Endodermal cell (in vitro differentiated cells): ENCODE measurements at regions not wholly inside any gene's neighbourhood (a gene's known extent, or its start where the extent isn't known, plus 50 kb on each side); places are given as distances from the start of the nearest gene placed in this dataset.

Experiments
- DNase-seq: peaks from one replicate; pipeline ENCODE4 v3.0.0-alpha.2; 2017
- H3K27ac ChIP-seq: 2 replicates; pipeline ENCODE4 v1.5.1; 2013; ENCODE audit warnings: mild to moderate bottlenecking, low read depth, low read length, moderate library complexity
- H3K27me3 ChIP-seq: 2 replicates; pipeline ENCODE4 v1.6.1; 2013; ENCODE audit warnings: mild to moderate bottlenecking, low read length, moderate library complexity; ENCODE audit not compliant: insufficient read depth, control insufficient read depth, poor library complexity, severe bottlenecking
- H3K36me3 ChIP-seq: 2 replicates; pipeline ENCODE4 v1.7.0; 2013; ENCODE audit warnings: mild to moderate bottlenecking, low read length, moderate library complexity; ENCODE audit not compliant: control insufficient read depth, insufficient read depth
- H3K4me1 ChIP-seq: one replicate; pipeline ENCODE4 v1.7.0; 2013; ENCODE audit warnings: low read length; ENCODE audit not compliant: control insufficient read depth, insufficient read depth
- H3K4me3 ChIP-seq: 2 replicates; pipeline ENCODE4 v1.5.1; 2013; ENCODE audit warnings: mild to moderate bottlenecking, low read length, moderate library complexity
- H3K9ac ChIP-seq: 2 replicates; pipeline ENCODE4 v1.6.1; 2013; ENCODE audit warnings: mild to moderate bottlenecking, low read length, moderate library complexity; ENCODE audit not compliant: poor library complexity, severe bottlenecking; ENCODE audit errors: extremely low read depth
- H3K9me3 ChIP-seq: 2 replicates; pipeline ENCODE4 v1.6.1; 2013; ENCODE audit warnings: mild to moderate bottlenecking, low read length, moderate library complexity; ENCODE audit not compliant: control insufficient read depth
- H3K27ac Mint-ChIP-seq: 2 replicates; pipeline ENCODE4 v1.8.0; 2020; ENCODE audit warnings: mixed read lengths
- H3K27me3 Mint-ChIP-seq: 2 replicates; pipeline ENCODE4 v1.8.0; 2021; ENCODE audit warnings: mild to moderate bottlenecking, mixed read lengths; ENCODE audit not compliant: insufficient read depth
- H3K36me3 Mint-ChIP-seq: 2 replicates; pipeline ENCODE4 v1.8.0; 2020; ENCODE audit warnings: low read depth, mixed read lengths
- H3K4me1 Mint-ChIP-seq: 2 replicates; pipeline ENCODE4 v1.8.0; 2020; ENCODE audit warnings: mixed read lengths
- H3K4me3 Mint-ChIP-seq: 2 replicates; pipeline ENCODE4 v1.8.0; 2020; ENCODE audit warnings: mild to moderate bottlenecking, moderate library complexity, mixed read lengths
- H3K9me3 Mint-ChIP-seq: 2 replicates; pipeline ENCODE4 v1.8.0; 2020; ENCODE audit warnings: mild to moderate bottlenecking, mixed read lengths
- CTCF ChIP-seq: fragments of 200-600 bp; sonication (generic); conservative IDR thresholded peaks from 2 replicates; pipeline ENCODE4 v1.5.0; 2021; ENCODE audit warnings: antibody characterized with exemption, mild to moderate bottlenecking
- WGBS, 2 experiments: methylation state at CpG; one replicate each; pipeline versions ENCODE4 v1.1.5 to v1.1.7; 2013; ENCODE audit warnings: missing lambda C conversion rate in 2 of 2, mixed read lengths in 1 of 2; ENCODE audit not compliant: insufficient coverage in 1 of 2, insufficient read length in 1 of 2; 5-methylcytosine and 5-hydroxymethylcytosine counted together

GRCh38 chr5:23289162-23289561 is 218.2 kb upstream of the PRDM9 start:
- peaks cover 29% of the 10 kb centered on the region for H3K9me3 ChIP-seq
- WGBS, 2 experiments: 92 to 95% methylated on average over 2 of the region's 2 CpGs
- H3K27ac Mint-ChIP-seq: no peak overlapping the region
- peaks cover 19% of the 10 kb centered on the region for H3K27me3 Mint-ChIP-seq
- H3K27me3 ChIP-seq: peaks cover 7% of the 10 kb centered on the region
- no peaks in the 10 kb centered on the region for H3K36me3 Mint-ChIP-seq
- H3K4me3 ChIP-seq: no peak overlapping the region
- no peaks in the 10 kb centered on the region for H3K36me3 ChIP-seq
- DNase-seq: no peak
- H3K4me1 ChIP-seq: no peaks in the 10 kb centered on the region
- no peak overlapping the region for H3K9ac ChIP-seq
- H3K9me3 Mint-ChIP-seq: peaks cover 13% of the 10 kb centered on the region
- H3K27ac ChIP-seq: no peak overlapping the region
- no peak overlapping the region for H3K4me3 Mint-ChIP-seq
- H3K4me1 Mint-ChIP-seq: no peaks in the 10 kb centered on the region
- TF ChIP-seq CTCF: no peak

- H3K27me3 Mint-ChIP-seq: no peaks in the 10 kb centered on the region
- no peak for TF ChIP-seq CTCF
- H3K4me3 ChIP-seq: no peak overlapping the region
- no peaks in the 10 kb centered on the region for H3K9me3 Mint-ChIP-seq
- H3K27ac ChIP-seq: no peak overlapping the region
- H3K4me1 Mint-ChIP-seq: no peaks in the 10 kb centered on the region
- H3K9me3 ChIP-seq: no peaks in the 10 kb centered on the region
- no peak for DNase-seq
- H3K4me1 ChIP-seq: no peaks in the 10 kb centered on the region
- no peak overlapping the region for H3K4me3 Mint-ChIP-seq
- H3K36me3 Mint-ChIP-seq: no peaks in the 10 kb centered on the region
- H3K36me3 ChIP-seq: no peaks in the 10 kb centered on the region
- H3K9ac ChIP-seq: no peak overlapping the region
- H3K27ac Mint-ChIP-seq: no peak overlapping the region
- H3K27me3 ChIP-seq: no peaks in the 10 kb centered on the region
- 100% methylated on average over 2 of the region's 2 CpGs; no CpG with 5 or more reads in 1 of the 2 experiments for WGBS, 2 experiments
Measured at GRCh38 chr5:23284656-23285055, 222.8 kb upstream of the PRDM9 start.

GRCh38 chr5:23274171-23274570 is 233.2 kb upstream of the PRDM9 start:
- Histone ChIP-seq H3K27me3 (no peaks in the 10 kb centered on the region), H3K9me3 (no peaks in the 10 kb centered on the region), H3K36me3 (no peaks in the 10 kb centered on the region), H3K9ac (no peak overlapping the region), H3K4me1 (no peaks in the 10 kb centered on the region), H3K27ac (no peak overlapping the region), H3K4me3 (no peak overlapping the region)
- Mint-ChIP-seq H3K36me3 (no peaks in the 10 kb centered on the region), H3K4me3 (no peak overlapping the region), H3K9me3 (no peaks in the 10 kb centered on the region), H3K27ac (no peak overlapping the region), H3K4me1 (no peaks in the 10 kb centered on the region), H3K27me3 (no peaks in the 10 kb centered on the region)
- 85% methylated on average over 3 of the region's 3 CpGs; no CpG with 5 or more reads in 1 of the 2 experiments for WGBS, 2 experiments
- no peak for TF ChIP-seq CTCF
- no peak for DNase-seq
